ENCODE measurements at regions not wholly inside any gene's neighbourhood (a gene's known extent, or its start where the extent isn't known, plus 50 kb on each side); places are given as distances from the start of the nearest gene placed in this dataset.

GRCh38 chr5:61824396-61824795, 481.6 kb upstream of the KIF2A start:
- Histone ChIP-seq H3K4me3 (ENCODE audit: low read length) (no peak overlapping the region), H3K9me3 (ENCODE audit: control insufficient read depth, insufficient read depth, low read length) (no peaks in the 10 kb centered on the region), H3K4me1 (ENCODE audit: control insufficient read depth, insufficient read depth, low read length) (peaks cover 6% of the 10 kb centered on the region), H3K27me3 (ENCODE audit: control insufficient read depth, insufficient read depth, low read length) (no peaks in the 10 kb centered on the region), H3K27ac (ENCODE audit: low read length) (no peak overlapping the region), H3K36me3 (ENCODE audit: control insufficient read depth, insufficient read depth, low read length) (no peaks in the 10 kb centered on the region)
- WGBS (ENCODE audit: insufficient coverage) = 91% methylated on average over 4 of the region's 4 CpGs
- H3K4me3 Mint-ChIP-seq = no peak overlapping the region
- no peak for TF ChIP-seq CTCF (IDR thresholded peaks at IDR 0.05)
- no peak overlapping the region for H3K27ac Mint-ChIP-seq
- intact Hi-C loops (cut with micrococcal nuclease) = no loop called here
- no peaks in the 10 kb centered on the region for H3K36me3 Mint-ChIP-seq
- H3K27me3 Mint-ChIP-seq (ENCODE audit: low read depth in 2 of 2) = peaks cover 0 to 3% of the 10 kb centered on the region in 2 donors
- no peak for ATAC-seq
- no peak for DNase-seq
- peaks cover 2 to 5% of the 10 kb centered on the region in 2 donors for H3K9me3 Mint-ChIP-seq
- peaks cover 0 to 11% of the 10 kb centered on the region in 2 donors for H3K4me1 Mint-ChIP-seq

- Histone ChIP-seq H3K27ac (ENCODE audit: low read length) (no peak overlapping the region), H3K36me3 (ENCODE audit: control insufficient read depth, insufficient read depth, low read length) (no peaks in the 10 kb centered on the region), H3K4me1 (ENCODE audit: control insufficient read depth, insufficient read depth, low read length) (peaks cover 4% of the 10 kb centered on the region), H3K9me3 (ENCODE audit: control insufficient read depth, insufficient read depth, low read length) (no peaks in the 10 kb centered on the region), H3K27me3 (ENCODE audit: control insufficient read depth, insufficient read depth, low read length) (no peaks in the 10 kb centered on the region), H3K4me3 (ENCODE audit: low read length) (no peak overlapping the region)
- no peaks in the 10 kb centered on the region for H3K9me3 Mint-ChIP-seq
- DNase-seq (no peak), ATAC-seq (no peak)
- H3K36me3 Mint-ChIP-seq = no peaks in the 10 kb centered on the region
- H3K27me3 Mint-ChIP-seq (ENCODE audit: low read depth in 2 of 2) = no peaks in the 10 kb centered on the region
- WGBS (ENCODE audit: insufficient coverage) = 83% methylated on average over 2 of the region's 2 CpGs
- H3K4me3 Mint-ChIP-seq = no peak overlapping the region
- TF ChIP-seq CTCF (IDR thresholded peaks at IDR 0.05) = no peak
- intact Hi-C loops (cut with micrococcal nuclease) = no loop called here
- peaks cover 0 to 5% of the 10 kb centered on the region in 2 donors for H3K4me1 Mint-ChIP-seq
- no peak overlapping the region for H3K27ac Mint-ChIP-seq
These were observed 478.5 kb upstream of the KIF2A start for GRCh38 chr5:61827445-61827975.

GRCh38 chr5:61828856-61829255, 477.1 kb upstream of the KIF2A start:
- Histone ChIP-seq H3K36me3 (ENCODE audit: control insufficient read depth, insufficient read depth, low read length) (no peaks in the 10 kb centered on the region), H3K27me3 (ENCODE audit: control insufficient read depth, insufficient read depth, low read length) (no peaks in the 10 kb centered on the region), H3K4me1 (ENCODE audit: control insufficient read depth, insufficient read depth, low read length) (no peaks in the 10 kb centered on the region), H3K4me3 (ENCODE audit: low read length) (no peak overlapping the region), H3K27ac (ENCODE audit: low read length) (no peak overlapping the region), H3K9me3 (ENCODE audit: control insufficient read depth, insufficient read depth, low read length) (no peaks in the 10 kb centered on the region)
- H3K4me1 Mint-ChIP-seq = no peaks in the 10 kb centered on the region
- DNase-seq (no peak), ATAC-seq (no peak)
- no peaks in the 10 kb centered on the region for H3K9me3 Mint-ChIP-seq
- WGBS (ENCODE audit: insufficient coverage) = 79% methylated on average over 3 of the region's 3 CpGs
- no peaks in the 10 kb centered on the region for H3K27me3 Mint-ChIP-seq (ENCODE audit: low read depth in 2 of 2)
- intact Hi-C loops (cut with micrococcal nuclease) = no loop called here
- no peaks in the 10 kb centered on the region for H3K36me3 Mint-ChIP-seq
- H3K4me3 Mint-ChIP-seq = no peak overlapping the region
- no peak for TF ChIP-seq CTCF (IDR thresholded peaks at IDR 0.05)
- no peak overlapping the region for H3K27ac Mint-ChIP-seq

GRCh38 chr5:61831736-61832135, 474.3 kb upstream of the KIF2A start:
- Histone ChIP-seq H3K27ac (ENCODE audit: low read length) (no peak overlapping the region), H3K9me3 (ENCODE audit: control insufficient read depth, insufficient read depth, low read length) (no peaks in the 10 kb centered on the region), H3K4me3 (ENCODE audit: low read length) (no peak overlapping the region), H3K27me3 (ENCODE audit: control insufficient read depth, insufficient read depth, low read length) (no peaks in the 10 kb centered on the region), H3K36me3 (ENCODE audit: control insufficient read depth, insufficient read depth, low read length) (no peaks in the 10 kb centered on the region), H3K4me1 (ENCODE audit: control insufficient read depth, insufficient read depth, low read length) (no peaks in the 10 kb centered on the region)
- no peak for DNase-seq
- no peak for TF ChIP-seq CTCF (IDR thresholded peaks at IDR 0.05)
- Mint-ChIP-seq H3K27ac (no peak overlapping the region), H3K4me1 (no peaks in the 10 kb centered on the region), H3K36me3 (no peaks in the 10 kb centered on the region), H3K27me3 (ENCODE audit: low read depth in 2 of 2) (no peaks in the 10 kb centered on the region), H3K4me3 (no peak overlapping the region), H3K9me3 (no peaks in the 10 kb centered on the region)
- 96% methylated on average over 4 of the region's 4 CpGs for WGBS (ENCODE audit: insufficient coverage)
- no peak for ATAC-seq
- intact Hi-C loops (cut with micrococcal nuclease) = no loop called here

Data from natural killer cell (primary cell).